HG03108 (cell line): ENCODE measurements at regions not wholly inside any gene's neighbourhood (a gene's known extent, or its start where the extent isn't known, plus 50 kb on each side); places are given as distances from the start of the nearest gene placed in this dataset.
A peak's percentile ranks its signal among the peaks of the same experiment; 100 is the strongest.
"Not testable (repeated sequence)": the region's sequence is repeated elsewhere in the genome, so short reads cannot be mapped to it uniquely, and the experiment has no call there.

Source experiments
- ATAC-seq: cut with Tn5 transposase; IDR thresholded peaks from one replicate; pipeline ENCODE4 v1.9.1; 2021; ENCODE audit warnings: moderate library complexity; ENCODE audit not compliant: unreplicated experiment

GRCh38 chr7:66456431-66456830 lies 172.2 kb upstream of the KCTD7 start:
- ATAC-seq = not testable (repeated sequence)

DNA sequence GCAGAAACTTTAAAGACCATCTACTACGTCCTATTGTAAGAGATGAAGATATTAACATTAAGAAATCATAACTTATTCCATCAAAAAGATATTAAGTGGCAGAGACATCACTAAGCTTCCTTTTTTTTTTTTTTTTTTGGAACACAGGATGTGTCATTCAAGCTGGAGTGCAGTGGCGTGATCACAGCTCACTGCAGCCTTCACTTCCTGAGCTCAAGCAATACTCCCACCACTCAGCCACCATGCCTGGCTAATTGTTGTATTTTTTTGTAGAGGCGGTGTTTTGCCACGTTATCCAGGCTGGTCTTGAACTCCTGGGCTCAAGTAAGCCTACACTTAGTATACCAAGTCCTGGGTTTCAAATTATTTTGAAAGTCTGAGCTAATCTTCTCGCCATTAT lies 169.7 kb upstream of the KCTD7 start:
- not testable (repeated sequence) for ATAC-seq

GRCh38 chr7:66459783-66460413 lies 168.8 kb upstream of the KCTD7 start:
- ATAC-seq = not testable (repeated sequence)

- ATAC-seq = no peak
These were observed 167.7 kb upstream of the KCTD7 start for GRCh38 chr7:66460921-66461361.

GRCh38 chr7:66461397-66461796 lies 167.3 kb upstream of the KCTD7 start:
- not testable (repeated sequence) for ATAC-seq

- ATAC-seq = not testable (repeated sequence)
These were observed 165.8 kb upstream of the KCTD7 start for GRCh38 chr7:66462831-66463230.

GRCh38 chr7:66464059-66464458 lies 164.6 kb upstream of the KCTD7 start:
- no peak for ATAC-seq

DNA sequence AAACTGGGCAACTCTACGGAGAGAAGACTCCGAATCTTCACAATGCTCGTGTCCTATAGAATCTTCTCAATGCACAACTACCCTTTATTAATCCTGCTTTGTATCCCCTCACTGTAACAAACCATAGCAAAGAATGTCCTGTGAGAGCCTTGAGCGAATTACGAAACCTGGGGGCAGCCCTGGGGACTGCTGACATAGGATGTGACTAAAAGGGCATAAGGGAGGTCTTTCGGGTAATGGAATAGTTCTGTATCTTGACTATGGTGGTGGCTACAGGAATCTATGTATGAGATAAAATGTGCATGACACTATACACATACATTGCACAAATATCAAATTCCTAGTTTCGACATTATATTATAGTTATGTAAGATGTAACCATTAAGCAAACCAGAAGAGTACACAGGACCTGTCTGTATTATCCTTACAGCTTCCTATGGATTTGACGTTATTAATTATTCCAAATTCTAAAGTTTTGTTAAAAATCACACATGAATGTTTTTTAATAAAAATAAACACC lies 162.5 kb upstream of the KCTD7 start:
- no peak for ATAC-seq

- ATAC-seq = no peak
These were observed 160.8 kb upstream of the KCTD7 start for GRCh38 chr7:66467887-66468286.

DNA sequence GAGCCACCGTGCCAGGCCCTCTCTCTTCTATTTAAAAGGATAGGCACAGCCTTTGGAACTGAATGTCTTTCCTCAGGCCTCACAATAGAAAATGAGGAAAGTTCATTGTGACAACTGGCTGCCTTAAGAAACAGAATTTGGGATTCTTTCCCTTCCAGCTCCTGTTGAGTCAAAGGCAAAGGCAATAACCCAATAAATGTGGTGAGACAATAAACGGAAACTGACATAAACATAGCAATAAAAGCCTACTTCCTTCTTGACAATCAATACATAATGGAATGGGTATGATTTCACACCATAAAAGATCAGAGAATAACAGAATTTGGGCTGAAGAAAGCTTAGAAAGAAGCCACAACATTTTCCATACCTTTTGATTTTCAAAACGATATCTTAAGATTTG lies 155.6 kb upstream of the KCTD7 start:
- not testable (repeated sequence) for ATAC-seq

GRCh38 chr7:66474441-66474840 lies 154.2 kb upstream of the KCTD7 start:
- ATAC-seq = no peak

- not testable (repeated sequence) for ATAC-seq
These were observed 152.6 kb upstream of the KCTD7 start for GRCh38 chr7:66476056-66476455.

GRCh38 chr7:66477822-66478397 lies 150.8 kb upstream of the KCTD7 start:
- not testable (repeated sequence) for ATAC-seq

GRCh38 chr7:66481229-66481628 lies 147.5 kb upstream of the KCTD7 start:
- not testable (repeated sequence) for ATAC-seq

GRCh38 chr7:66489065-66489464 lies 139.6 kb upstream of the KCTD7 start:
- ATAC-seq = not testable (repeated sequence)

DNA sequence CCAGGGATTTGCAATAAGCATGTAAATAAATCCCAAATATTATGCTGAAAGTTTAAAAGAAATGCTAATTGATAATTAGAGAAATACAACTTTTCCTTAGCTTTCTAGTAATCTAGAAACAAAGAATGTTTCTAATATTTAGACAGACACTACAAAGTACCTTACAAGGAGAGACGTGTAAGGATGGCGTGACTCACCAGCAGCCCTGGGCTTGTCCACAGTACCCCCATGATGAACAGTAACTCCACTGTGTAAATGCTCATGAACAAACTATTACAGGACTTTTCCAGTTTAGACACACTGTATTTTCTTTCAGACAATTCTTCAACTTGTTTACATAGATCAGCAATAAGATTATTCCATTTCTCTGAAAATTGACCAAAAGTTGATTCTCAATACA lies 138.9 kb upstream of the KCTD7 start:
- ATAC-seq = not testable (repeated sequence)

GRCh38 chr7:66490979-66491378 lies 137.7 kb upstream of the KCTD7 start:
- ATAC-seq = not testable (repeated sequence)

GRCh38 chr7:66492405-66492804 lies 136.3 kb upstream of the KCTD7 start:
- ATAC-seq = not testable (repeated sequence)

- peak; percentile 96 for ATAC-seq
These were observed 135.2 kb upstream of the KCTD7 start for GRCh38 chr7:66493235-66494205.

DNA sequence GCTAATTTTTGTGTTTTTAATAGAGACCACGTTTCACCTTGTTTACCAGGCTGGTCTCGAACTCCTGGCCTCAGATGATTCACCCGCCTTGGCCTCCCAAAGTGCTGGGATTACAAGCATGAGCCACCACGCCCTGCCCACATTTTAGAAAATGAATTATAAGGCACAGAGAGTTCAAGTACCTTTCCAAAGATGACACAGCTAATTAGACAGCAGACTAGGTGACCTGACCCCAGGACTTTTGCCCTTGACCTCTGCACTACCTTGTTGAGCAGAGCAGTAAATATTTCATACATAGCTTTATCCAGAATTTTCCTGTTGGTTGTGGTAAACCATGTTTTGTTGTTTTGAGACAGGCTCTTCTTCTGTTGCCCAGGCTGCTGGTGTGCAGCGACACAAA lies 131.3 kb upstream of the KCTD7 start:
- ATAC-seq = no peak

- ATAC-seq = no peak
These were observed 128.6 kb upstream of the KCTD7 start for GRCh38 chr7:66500087-66500486.
